Omental fat pad (tissue), 3 donors: ENCODE measurements at regions not wholly inside any gene's neighbourhood (a gene's known extent, or its start where the extent isn't known, plus 50 kb on each side); places are given as distances from the start of the nearest gene placed in this dataset.

Source experiments
- ATAC-seq: fragments of 150-250 bp; one replicate; pipeline ENCODE4 v1.9.1; 2016; ENCODE audit warnings: mild to moderate bottlenecking, moderate library complexity; ENCODE audit not compliant: low FRiP score
- DNase-seq: peaks from one replicate; pipeline ENCODE4 v3.0.0-alpha.2; 2019; ENCODE audit warnings: low spot score
- TF ChIP-seq, protein P1 (sequence below), 3 donors: fragments of 450-650 bp; IDR thresholded peaks; one replicate each; pipeline ENCODE4 v1.5.1; 2016 to 2017; ENCODE audit warnings: antibody characterized with exemption in 3 of 3, mild to moderate bottlenecking in 3 of 3, moderate library complexity in 2 of 3

DNA sequence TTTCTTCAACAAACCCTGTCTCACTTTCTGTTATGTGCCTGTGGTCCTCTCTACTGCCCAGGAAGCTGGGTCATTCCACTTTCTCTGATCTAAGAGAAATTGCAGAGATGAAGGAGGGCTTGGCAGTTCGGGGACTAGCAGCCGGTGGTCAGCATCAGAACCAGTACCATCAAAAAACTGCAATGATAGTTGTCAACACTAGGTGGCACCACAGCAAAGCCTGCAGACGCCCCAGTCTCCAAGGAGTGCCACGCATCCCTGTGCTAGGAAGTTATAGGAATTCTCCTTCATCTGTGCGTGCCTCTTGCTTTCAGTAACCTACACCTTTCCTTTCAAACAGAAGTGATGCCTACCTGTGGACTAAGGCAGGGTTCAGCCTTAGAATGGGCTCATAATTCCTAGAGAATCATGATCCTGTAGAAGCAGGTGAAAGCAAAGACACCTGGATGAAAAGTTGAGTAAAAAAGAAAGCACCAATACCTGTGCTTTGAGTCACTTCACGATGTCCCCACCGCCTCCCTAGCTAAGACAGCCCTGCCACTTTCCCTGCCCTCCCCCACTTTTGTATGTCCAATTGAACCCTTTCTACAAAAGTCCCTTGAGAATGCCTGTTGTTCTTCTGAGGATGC, 129.2 kb downstream of the ADAMTS1 start:
- DNase-seq (no peak), ATAC-seq (no peak)
- TF ChIP-seq, protein P1, sequence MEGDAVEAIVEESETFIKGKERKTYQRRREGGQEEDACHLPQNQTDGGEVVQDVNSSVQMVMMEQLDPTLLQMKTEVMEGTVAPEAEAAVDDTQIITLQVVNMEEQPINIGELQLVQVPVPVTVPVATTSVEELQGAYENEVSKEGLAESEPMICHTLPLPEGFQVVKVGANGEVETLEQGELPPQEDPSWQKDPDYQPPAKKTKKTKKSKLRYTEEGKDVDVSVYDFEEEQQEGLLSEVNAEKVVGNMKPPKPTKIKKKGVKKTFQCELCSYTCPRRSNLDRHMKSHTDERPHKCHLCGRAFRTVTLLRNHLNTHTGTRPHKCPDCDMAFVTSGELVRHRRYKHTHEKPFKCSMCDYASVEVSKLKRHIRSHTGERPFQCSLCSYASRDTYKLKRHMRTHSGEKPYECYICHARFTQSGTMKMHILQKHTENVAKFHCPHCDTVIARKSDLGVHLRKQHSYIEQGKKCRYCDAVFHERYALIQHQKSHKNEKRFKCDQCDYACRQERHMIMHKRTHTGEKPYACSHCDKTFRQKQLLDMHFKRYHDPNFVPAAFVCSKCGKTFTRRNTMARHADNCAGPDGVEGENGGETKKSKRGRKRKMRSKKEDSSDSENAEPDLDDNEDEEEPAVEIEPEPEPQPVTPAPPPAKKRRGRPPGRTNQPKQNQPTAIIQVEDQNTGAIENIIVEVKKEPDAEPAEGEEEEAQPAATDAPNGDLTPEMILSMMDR (IDR thresholded peaks at IDR 0.05): no peak

DNA sequence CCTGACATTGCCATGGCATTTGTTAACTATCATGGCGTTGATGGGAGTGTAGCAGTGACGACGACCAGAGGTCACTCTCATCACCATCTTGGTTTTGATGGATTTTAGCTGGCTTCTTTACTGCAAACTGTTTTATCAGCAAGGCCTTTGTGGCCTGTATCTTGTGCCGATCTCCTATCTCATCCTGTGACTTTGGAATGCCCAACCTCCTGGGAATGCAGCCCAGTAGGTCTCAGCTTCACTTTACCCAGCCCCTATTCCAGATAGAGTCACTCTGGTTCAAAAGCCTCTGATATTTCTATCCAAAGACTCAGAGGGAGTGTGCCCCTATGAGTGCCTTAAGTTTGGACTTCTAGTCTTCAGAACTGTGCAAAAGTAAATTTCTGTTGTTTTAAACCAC, 130.1 kb downstream of the ADAMTS1 start:
- DNase-seq: no peak
- ATAC-seq: no peak
- TF ChIP-seq, protein P1 (IDR thresholded peaks at IDR 0.05): no peak

DNA sequence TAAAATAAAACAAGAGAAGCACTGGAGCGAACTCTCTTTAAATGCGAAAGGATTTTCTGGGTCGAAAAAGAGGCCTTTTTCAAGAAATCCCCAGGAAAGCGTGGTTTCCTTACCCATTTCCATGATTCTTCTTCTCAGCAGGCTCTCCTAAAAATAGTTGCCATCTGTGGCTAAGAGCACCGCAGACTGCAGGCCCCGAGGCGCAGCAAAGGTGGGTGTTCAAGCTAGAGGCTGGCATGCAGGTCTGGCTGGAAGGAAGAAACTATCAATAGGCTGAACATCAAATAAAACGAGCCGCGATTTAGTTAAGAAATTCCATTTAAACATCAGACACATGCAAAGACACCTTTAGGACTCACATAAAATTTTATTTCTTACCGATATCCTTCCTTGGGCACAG, 135.1 kb downstream of the ADAMTS1 start:
- ATAC-seq (no peak), DNase-seq (no peak)
- TF ChIP-seq, protein P1 (IDR thresholded peaks at IDR 0.05): no peak

DNA sequence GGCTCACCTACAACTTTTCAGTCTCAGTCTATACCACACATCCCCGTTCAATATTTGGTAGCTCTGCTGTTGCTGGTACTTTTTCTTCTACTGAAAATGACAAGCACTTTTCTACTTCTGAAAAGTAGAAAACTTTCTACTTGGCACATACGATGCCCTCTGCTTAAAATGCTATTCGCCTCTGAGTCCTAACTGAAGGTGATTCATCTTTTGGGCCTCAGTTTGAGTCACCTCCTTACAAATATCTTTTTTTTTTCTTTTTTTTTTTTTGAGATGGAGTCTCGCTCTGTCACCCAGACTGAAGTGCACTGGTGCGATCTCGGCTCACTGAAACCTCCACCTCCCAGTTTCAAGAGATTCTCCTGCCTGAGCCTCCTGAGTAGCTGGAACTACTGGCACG, 136.0 kb upstream of the CYYR1 start:
- TF ChIP-seq, protein P1 (IDR thresholded peaks at IDR 0.05): no peak
- DNase-seq: no peak
- no peak for ATAC-seq

DNA sequence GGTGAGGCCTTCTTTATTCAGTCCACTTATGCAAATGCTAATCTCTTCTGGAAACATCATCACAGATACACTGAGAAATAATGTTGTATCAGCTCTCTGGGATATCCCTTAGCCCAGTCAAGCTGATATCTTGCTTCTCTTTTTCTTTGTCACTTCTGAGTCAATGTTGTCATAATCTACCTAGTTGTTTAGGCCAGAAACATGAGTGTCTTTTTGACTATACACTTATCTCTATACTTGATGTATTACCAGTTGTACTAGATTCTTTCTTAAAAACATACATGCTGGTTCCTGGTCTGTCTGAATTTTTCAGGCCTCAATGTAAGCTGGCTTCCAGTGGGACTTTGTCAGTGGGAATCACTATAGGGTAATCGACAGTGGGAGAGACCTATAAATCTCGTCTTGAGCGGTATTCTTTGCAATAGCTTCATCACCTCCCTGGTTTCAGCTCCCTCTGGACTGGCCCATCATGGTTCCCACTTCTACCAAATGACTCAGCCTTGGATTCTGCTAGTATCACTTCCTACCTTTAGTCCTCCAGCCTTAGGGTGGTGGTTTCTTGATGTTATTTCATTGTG, 135.2 kb upstream of the CYYR1 start:
- DNase-seq: no peak
- no peak for ATAC-seq
- TF ChIP-seq, protein P1 (IDR thresholded peaks at IDR 0.05): no peak

DNA sequence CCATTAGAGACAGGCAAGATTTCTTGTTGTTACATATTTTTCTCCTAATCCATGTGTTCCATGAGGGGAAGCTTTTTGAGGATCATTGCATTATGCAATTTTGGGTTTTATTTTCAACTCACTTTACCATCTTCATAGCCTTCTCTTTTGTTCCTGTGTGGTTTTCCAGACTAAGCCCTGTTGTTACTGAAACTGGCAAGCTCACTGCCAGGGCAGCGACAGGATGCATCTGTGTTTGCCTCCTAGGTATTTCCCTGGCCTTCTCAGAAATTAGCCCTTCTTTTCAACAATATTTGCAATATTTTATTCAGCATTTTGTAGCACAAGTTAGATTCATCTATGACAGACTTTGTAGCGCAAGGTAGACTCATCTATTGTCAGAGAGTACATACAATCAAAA, 134.2 kb upstream of the CYYR1 start:
- DNase-seq (no peak), ATAC-seq (no peak)
- TF ChIP-seq, protein P1 (IDR thresholded peaks at IDR 0.05): no peak

DNA sequence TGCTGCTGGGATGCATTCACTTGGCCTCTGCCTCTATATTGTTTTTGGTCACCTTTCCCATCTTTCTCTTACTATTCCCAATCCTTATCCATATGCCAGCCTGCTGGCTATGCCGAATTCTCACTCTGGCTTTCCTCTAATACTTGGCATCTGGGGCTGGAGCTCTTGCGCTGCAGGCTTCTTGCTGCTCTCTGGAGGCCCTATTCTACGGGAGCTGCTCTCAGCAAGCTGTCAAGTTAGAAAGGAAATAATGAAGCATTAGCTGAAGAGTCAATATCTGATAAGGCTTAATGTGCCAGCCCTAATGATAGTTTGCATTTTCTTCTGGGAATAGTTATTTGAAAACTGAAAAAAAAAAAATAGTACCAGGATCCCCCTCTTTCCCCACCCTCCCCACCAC, 125.3 kb upstream of the CYYR1 start:
- TF ChIP-seq, protein P1 (IDR thresholded peaks at IDR 0.05): no peak
- ATAC-seq: no peak
- no peak for DNase-seq
